ENCODE measurements at regions not wholly inside any gene's neighbourhood (a gene's known extent, or its start where the extent isn't known, plus 50 kb on each side); places are given as distances from the start of the nearest gene placed in this dataset.
"Not testable (repeated sequence)": the region's sequence is repeated elsewhere in the genome, so short reads cannot be mapped to it uniquely, and the experiment has no call there.

DNA sequence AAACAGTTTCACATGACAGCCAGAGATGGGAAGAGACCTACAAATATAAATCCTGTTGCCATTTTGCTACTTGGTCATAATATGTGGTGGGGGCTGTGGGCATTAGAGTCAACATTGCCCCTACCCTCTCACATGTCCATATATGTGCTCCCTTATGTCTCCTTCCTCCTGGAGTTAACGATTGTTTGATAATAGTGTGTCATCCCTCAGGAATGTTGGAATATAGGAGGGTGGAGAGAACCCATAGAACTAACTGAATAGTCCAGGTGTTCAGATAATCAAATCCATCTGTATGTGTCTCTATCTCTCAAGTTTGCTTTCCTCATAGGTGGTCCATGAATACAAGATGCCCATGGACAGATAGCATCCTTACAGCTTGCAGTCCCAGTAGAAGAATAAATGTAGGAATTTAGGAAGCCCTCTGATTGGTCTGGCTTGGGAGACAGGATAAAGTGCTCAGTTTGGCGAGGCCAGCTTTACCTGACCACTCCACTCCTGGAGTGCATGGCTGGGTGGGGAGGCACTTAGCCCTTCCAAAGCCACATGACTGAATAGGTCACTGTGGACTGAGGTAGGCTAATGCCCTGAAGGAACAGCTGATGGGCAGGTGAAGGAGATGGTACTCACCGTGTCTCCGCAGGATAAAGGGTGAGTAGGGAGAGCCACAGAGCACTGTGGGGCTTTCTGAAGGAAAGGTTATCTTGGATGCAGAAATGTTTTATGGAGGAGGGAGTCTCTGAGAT is 166.9 kb downstream of the CDCA7 start:
- Histone ChIP-seq H3F3A (ENCODE audit: low read depth) (no peaks in the 10 kb centered on the region), H3K4me2 (ENCODE audit: low read depth, low read length, poor library complexity, severe bottlenecking) (no peak overlapping the region)

DNA sequence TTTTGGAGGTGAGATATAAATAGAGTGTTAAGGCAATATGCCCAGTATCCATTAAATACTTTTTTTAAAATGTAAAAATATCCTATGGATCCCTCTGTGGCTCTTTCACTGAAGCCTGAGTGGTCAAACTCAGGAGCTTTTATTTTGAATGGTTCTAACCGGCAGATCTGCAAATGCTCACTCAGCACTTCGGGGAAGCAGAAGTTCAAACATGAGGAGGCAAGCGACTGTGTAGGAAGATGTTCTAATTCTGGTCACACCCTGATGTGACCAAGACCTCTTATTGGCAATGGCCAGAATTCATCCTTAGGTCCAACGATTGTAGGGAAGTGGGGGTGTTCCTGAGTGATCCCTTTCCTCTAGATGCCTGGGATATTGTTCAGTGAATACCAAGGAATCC is 168.8 kb downstream of the CDCA7 start:
- Histone ChIP-seq H2AFZ (ENCODE audit: low read length) (no peak overlapping the region), H3K9me3 (ENCODE audit: insufficient read depth, low read depth, low read length) (no peaks in the 10 kb centered on the region), H3K9me2 (replicated peaks; ENCODE audit: low read depth, low read length) (no peaks in the 10 kb centered on the region), H3K4me2 (ENCODE audit: low read depth, low read length, poor library complexity, severe bottlenecking) (no peak overlapping the region), H3K79me2 (ENCODE audit: insufficient read depth, low read length) (no peaks in the 10 kb centered on the region), H3K36me3 (ENCODE audit: insufficient read depth, low read length) (no peaks in the 10 kb centered on the region), H3K9ac (ENCODE audit: low read depth, low read length, poor library complexity, severe bottlenecking) (no peak overlapping the region), H3F3A (ENCODE audit: low read depth) (no peaks in the 10 kb centered on the region), H3K27me3 (ENCODE audit: insufficient read depth, low read length, poor library complexity, severe bottlenecking) (no peaks in the 10 kb centered on the region), H3K4me1 (ENCODE audit: insufficient read depth, low read length, poor library complexity, severe bottlenecking) (no peaks in the 10 kb centered on the region), H4K20me1 (ENCODE audit: insufficient read depth, low read length, poor library complexity, severe bottlenecking) (no peaks in the 10 kb centered on the region), H3K4me3 (ENCODE audit: low read length, poor library complexity, severe bottlenecking) (no peak overlapping the region)
- TF ChIP-seq EZH2phosphoT487 (IDR thresholded peaks at IDR 0.05; ENCODE audit: borderline replicate concordance), result no peak
- TF ChIP-seq, protein P1, sequence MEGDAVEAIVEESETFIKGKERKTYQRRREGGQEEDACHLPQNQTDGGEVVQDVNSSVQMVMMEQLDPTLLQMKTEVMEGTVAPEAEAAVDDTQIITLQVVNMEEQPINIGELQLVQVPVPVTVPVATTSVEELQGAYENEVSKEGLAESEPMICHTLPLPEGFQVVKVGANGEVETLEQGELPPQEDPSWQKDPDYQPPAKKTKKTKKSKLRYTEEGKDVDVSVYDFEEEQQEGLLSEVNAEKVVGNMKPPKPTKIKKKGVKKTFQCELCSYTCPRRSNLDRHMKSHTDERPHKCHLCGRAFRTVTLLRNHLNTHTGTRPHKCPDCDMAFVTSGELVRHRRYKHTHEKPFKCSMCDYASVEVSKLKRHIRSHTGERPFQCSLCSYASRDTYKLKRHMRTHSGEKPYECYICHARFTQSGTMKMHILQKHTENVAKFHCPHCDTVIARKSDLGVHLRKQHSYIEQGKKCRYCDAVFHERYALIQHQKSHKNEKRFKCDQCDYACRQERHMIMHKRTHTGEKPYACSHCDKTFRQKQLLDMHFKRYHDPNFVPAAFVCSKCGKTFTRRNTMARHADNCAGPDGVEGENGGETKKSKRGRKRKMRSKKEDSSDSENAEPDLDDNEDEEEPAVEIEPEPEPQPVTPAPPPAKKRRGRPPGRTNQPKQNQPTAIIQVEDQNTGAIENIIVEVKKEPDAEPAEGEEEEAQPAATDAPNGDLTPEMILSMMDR (conservative IDR thresholded peaks at IDR 0.05; ENCODE audit: low read length), result no peak

More for the DNA sequence above, 166.9 kb downstream of the CDCA7 start:
- H3K4me3 ChIP-seq (ENCODE audit: low read length, poor library complexity, severe bottlenecking), result no peak overlapping the region
- H3K9me2 ChIP-seq (replicated peaks; ENCODE audit: low read depth, low read length), result no peaks in the 10 kb centered on the region
- no peaks in the 10 kb centered on the region for H3K4me1 ChIP-seq (ENCODE audit: insufficient read depth, low read length, poor library complexity, severe bottlenecking)
- H3K9me3 ChIP-seq (ENCODE audit: insufficient read depth, low read depth, low read length), result peaks cover 3% of the 10 kb centered on the region; the same call in 1 of the 2 replicates
- H3K36me3 ChIP-seq (ENCODE audit: insufficient read depth, low read length), result no peaks in the 10 kb centered on the region
- no peak overlapping the region for H3K9ac ChIP-seq (ENCODE audit: low read depth, low read length, poor library complexity, severe bottlenecking)
- no peak for TF ChIP-seq EZH2phosphoT487 (IDR thresholded peaks at IDR 0.05; ENCODE audit: borderline replicate concordance)
- TF ChIP-seq, protein P1 (conservative IDR thresholded peaks at IDR 0.05; ENCODE audit: low read length), result no peak
- H3K27me3 ChIP-seq (ENCODE audit: insufficient read depth, low read length, poor library complexity, severe bottlenecking), result no peaks in the 10 kb centered on the region
- no peaks in the 10 kb centered on the region for H4K20me1 ChIP-seq (ENCODE audit: insufficient read depth, low read length, poor library complexity, severe bottlenecking)
- H2AFZ ChIP-seq (ENCODE audit: low read length), result no peak overlapping the region
- no peaks in the 10 kb centered on the region for H3K79me2 ChIP-seq (ENCODE audit: insufficient read depth, low read length)

DNA sequence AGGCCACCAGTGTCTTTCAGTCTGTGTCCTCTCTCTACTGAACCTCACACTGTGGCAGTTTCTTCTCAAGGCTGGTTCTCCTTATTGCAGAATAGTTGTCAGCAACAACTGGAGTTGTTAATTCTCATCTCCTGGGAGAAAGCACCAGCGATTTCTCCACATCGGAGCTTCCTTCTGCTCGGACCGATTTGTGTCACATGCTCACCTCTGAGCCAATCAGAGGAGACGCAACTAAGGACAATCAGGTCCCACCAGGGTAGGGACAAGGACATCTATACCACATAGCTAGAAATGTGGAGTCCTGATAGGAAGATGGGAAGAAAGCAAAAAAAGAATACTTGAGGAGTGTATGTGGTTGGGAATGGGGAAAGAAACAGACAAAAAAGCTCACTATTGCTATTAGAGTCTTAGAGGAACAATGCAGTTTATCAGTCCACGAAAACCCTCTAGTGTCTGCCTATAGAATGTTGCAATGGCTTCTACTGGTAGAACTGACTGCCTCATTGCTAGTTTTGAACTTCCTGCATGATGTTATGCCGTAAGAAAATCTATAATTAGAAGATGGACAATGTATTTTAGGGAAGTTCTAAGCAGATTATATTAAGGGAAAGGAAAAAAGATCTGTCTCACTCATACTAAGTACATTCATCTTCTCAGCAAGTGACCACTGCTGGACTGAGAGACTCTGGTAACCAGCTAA is 169.7 kb downstream of the CDCA7 start:
- no peak overlapping the region for H2AFZ ChIP-seq (ENCODE audit: low read length)
- no peak overlapping the region for H3K4me2 ChIP-seq (ENCODE audit: low read depth, low read length, poor library complexity, severe bottlenecking)
- no peaks in the 10 kb centered on the region for H4K20me1 ChIP-seq (ENCODE audit: insufficient read depth, low read length, poor library complexity, severe bottlenecking)
- no peaks in the 10 kb centered on the region for H3K9me3 ChIP-seq (ENCODE audit: insufficient read depth, low read depth, low read length)
- H3K4me3 ChIP-seq (ENCODE audit: low read length, poor library complexity, severe bottlenecking), result no peak overlapping the region
- H3K79me2 ChIP-seq (ENCODE audit: insufficient read depth, low read length), result no peaks in the 10 kb centered on the region
- H3K36me3 ChIP-seq (ENCODE audit: insufficient read depth, low read length), result no peaks in the 10 kb centered on the region
- TF ChIP-seq, protein P1 (conservative IDR thresholded peaks at IDR 0.05; ENCODE audit: low read length), result no peak
- no peak for TF ChIP-seq EZH2phosphoT487 (IDR thresholded peaks at IDR 0.05; ENCODE audit: borderline replicate concordance)
- no peaks in the 10 kb centered on the region for H3K9me2 ChIP-seq (replicated peaks; ENCODE audit: low read depth, low read length)
- no peak overlapping the region for H3K9ac ChIP-seq (ENCODE audit: low read depth, low read length, poor library complexity, severe bottlenecking)
- H3K4me1 ChIP-seq (ENCODE audit: insufficient read depth, low read length, poor library complexity, severe bottlenecking), result no peaks in the 10 kb centered on the region
- no peaks in the 10 kb centered on the region for H3K27me3 ChIP-seq (ENCODE audit: insufficient read depth, low read length, poor library complexity, severe bottlenecking)
- no peaks in the 10 kb centered on the region for H3F3A ChIP-seq (ENCODE audit: low read depth)

DNA sequence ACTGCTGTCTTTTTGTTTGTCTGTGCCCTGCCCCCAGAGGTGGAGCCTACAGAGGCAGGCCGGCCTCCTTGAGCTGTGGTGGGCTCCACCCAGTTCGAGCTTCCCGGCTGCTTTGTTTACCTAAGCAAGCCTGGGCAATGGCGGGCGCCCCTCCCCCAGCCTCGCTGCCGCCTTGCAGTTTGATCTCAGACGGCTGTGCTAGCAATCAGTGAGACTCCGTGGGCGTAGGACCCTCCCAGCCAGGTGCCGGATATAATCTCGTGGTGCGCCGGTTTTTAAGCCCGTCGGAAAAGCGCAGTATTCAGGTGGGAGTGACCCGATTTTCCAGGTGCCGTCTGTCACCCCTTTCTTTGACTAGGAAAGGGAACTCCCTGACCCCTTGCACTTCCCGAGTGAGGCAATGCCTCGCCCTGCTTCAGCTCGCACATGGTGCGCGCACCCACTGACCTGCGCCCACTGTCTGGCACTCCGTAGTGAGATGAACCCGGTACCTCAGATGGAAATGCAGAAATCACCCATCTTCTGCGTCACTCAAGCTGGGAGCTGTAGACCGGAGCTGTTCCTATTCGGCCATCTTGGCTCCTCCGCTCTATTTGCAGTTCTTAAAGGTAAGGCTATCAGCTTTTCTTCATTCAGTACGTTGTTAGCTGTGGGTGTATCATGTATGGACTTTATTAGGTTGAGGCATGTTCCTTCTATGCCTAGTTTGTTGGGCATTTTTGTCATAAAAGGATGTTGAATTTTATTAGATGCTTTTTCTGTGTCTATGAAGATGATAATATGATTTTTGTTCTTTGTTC is 178.3 kb downstream of the CDCA7 start:
- H3K4me2 ChIP-seq (ENCODE audit: low read depth, low read length, poor library complexity, severe bottlenecking); H3K36me3 ChIP-seq (ENCODE audit: insufficient read depth, low read length); H3K79me2 ChIP-seq (ENCODE audit: insufficient read depth, low read length); H3K4me1 ChIP-seq (ENCODE audit: insufficient read depth, low read length, poor library complexity, severe bottlenecking); H3F3A ChIP-seq (ENCODE audit: low read depth); H3K27me3 ChIP-seq (ENCODE audit: insufficient read depth, low read length, poor library complexity, severe bottlenecking); H3K9me3 ChIP-seq (ENCODE audit: insufficient read depth, low read depth, low read length); H4K20me1 ChIP-seq (ENCODE audit: insufficient read depth, low read length, poor library complexity, severe bottlenecking); H3K4me3 ChIP-seq (ENCODE audit: low read length, poor library complexity, severe bottlenecking); H3K9ac ChIP-seq (ENCODE audit: low read depth, low read length, poor library complexity, severe bottlenecking); H3K9me2 ChIP-seq (replicated peaks; ENCODE audit: low read depth, low read length); H2AFZ ChIP-seq (ENCODE audit: low read length): not testable (repeated sequence)
